GM21737 (cell line): ENCODE measurements at regions not wholly inside any gene's neighbourhood (a gene's known extent, or its start where the extent isn't known, plus 50 kb on each side); places are given as distances from the start of the nearest gene placed in this dataset.

Source experiments
- ATAC-seq: cut with Tn5 transposase; IDR thresholded peaks from one replicate; pipeline ENCODE4 v1.9.1; 2021; ENCODE audit warnings: mild to moderate bottlenecking, moderate library complexity; ENCODE audit not compliant: unreplicated experiment

DNA sequence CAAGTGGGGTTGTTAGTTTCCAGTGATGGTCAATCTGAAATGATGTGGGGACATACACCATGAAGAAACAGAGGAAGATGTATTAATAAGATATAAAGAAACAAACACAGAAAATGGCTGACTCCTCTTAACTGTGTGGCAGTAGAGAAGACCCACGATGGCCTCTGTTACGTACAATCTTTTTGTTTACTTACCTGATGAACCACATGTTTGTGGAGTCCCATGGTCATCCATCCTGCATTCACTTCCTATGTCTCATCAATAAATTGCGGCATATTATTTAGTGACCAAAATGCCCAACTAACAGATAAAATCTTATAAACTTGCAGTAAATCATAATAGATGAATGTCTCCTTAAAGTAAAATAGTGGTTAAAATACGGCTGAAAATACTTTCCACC is 740.1 kb upstream of the LINC00305 start:
- ATAC-seq: no peak

DNA sequence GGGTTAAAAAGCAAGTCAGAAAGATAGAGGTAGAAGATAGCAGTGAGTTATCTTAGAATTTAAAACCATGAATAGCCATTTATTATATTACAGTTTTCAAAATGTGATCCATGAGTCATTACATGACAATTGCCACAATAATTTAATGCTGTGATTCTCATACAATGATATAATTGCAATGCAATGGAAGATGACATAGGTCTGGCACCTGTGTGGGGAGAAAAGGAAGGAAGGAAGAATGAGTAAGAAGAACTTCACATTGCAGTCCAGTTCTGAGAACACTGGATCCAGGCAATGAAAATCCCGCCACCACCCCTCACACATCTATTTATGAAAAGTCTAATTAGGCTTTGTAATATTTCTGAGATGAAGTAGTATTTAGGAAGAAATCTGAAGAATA is 738.1 kb upstream of the LINC00305 start:
- ATAC-seq: no peak

DNA sequence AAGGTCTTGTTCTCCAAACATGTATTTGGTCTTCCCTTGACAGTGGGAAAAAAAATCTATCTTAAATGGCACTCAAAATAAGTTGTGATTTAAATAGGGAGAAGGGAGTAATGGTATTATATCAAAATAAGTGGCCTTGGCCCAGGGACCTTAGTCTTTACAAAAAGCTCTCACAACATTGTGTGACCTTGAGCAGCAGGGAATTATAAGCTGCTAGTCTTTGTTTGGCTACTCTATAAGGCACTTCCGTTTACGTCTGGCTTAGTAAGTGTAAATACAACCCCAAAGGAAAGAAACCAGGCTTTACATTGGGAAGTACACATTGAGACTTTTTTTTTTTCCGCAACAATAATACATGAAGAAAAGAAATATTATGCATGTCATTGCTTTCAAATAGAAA is 734.0 kb upstream of the LINC00305 start:
- no peak for ATAC-seq

DNA sequence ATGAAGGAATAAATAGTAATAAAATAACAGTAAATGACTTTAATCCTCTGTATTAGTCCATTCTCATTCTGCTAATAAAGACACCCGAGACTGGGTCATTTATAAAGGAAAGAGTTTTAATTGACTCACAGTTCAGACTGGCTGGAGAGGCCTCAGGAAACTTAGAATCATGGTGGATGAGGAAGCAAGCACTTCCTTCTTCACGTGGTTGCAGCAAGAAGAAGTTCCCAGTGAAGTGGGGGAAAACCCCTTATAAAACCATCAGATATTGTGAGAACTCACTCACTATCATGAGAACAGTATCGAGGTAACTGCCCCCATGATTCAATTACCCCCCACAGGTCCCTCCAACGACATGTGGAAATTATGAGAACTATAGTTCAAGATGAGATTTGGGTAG is 727.9 kb upstream of the LINC00305 start:
- ATAC-seq: no peak

DNA sequence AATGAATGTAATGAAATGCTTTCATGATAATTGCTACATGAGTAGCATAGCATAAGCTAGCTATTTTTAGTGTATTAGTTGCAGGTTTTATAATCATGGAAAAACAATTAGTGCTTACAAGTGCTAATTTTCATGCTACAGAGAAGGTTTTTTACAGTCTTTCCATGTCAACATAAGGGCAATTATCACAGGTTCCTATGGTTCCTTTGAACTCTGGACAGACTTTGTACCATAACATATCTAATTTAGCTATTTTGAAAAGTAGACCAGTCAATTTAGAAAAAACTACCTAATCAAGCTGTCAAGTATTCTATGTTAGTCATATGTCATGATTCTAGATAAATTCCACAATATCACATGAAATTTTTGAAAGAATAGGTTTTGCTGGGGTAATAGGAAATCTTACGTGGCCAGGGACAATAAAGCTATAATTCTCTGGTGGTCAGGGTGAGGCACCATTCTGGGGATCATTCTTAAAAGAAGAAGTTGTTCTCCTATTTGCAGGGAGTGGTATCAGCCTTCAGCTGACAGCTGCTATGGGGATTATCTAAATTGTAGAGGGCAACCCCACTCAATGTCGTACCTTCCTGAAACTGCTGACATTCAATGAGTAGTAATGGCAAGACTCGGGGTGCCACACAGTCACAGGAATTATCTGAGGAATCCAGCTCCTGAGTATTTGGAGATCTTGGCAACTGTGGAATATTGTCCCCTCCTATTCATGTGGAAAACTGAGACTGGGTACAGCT is 724.0 kb upstream of the LINC00305 start:
- ATAC-seq: no peak

DNA sequence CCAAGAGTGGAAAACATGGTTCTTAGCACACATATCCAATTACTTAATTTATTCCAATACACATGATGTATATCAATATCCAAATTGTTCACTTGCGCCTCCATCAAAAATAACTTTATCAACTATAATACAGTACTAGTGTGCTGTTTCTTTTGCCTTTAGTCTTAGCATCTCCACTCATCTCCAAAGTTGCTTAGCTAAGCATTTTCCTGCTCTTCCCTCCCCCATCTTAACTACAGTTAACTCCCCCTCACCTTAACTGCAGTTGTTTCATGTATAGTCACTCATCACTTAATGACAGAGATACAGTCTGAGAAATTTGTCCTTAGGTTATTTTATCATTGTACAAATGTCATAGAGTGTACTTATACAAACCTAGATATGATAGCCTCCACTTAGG is 705.2 kb upstream of the LINC00305 start:
- no peak for ATAC-seq

DNA sequence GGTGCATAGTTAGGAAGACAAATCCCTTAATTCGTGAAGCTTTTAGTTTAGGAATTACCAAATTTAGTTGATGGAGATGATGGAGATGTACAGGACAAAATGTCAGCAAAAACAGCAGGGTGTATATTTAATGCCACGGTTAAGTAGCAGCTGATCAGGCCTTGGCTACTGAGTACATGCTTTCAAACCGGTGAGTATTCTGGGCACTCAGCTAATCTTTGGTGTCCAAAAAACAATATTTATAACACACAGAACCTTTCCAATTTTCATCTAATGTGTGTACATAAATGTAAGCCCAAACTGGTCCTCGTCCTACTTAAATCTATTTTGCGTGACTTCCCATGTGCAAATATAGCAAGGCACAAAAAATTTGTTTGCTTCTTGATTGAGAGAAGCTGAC is 703.4 kb upstream of the LINC00305 start:
- ATAC-seq: no peak

DNA sequence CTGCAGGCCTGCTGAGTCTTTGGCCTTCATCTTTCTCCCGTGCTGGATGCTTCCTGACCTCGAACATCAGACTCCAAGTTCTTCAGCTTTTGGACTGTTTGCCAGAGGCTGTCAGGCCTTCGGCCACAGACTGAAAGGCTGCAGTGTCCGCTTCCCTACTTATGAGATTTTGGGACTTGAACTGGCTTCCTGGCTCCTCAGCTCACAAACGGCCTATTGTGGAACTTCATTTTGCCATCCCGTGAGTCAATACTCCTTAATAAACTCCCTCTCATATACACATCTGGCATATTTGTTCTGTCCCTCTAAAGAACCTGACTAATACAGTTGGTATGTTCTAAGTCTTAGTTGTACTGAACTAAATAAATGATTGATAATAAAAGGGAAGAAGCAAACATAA is 702.8 kb upstream of the LINC00305 start:
- no peak for ATAC-seq

DNA sequence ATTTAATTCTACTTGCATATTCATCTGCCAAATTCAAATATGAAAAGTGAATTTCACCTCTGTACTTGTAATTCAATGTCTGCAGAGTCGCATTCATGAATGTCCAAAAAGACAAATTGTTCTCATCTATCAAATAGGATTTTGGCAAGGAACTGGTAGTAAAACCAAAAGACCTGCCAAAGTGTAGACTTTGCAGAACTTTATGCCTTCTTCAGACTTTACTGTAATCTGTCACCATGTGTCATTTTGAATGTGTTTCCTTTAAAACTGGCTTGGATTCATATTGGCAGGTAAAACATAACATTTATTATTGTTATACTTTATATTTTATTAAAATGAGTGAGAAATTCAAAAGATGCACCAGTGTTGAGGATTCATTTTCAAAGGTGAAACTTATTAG is 701.9 kb upstream of the LINC00305 start:
- ATAC-seq: no peak

DNA sequence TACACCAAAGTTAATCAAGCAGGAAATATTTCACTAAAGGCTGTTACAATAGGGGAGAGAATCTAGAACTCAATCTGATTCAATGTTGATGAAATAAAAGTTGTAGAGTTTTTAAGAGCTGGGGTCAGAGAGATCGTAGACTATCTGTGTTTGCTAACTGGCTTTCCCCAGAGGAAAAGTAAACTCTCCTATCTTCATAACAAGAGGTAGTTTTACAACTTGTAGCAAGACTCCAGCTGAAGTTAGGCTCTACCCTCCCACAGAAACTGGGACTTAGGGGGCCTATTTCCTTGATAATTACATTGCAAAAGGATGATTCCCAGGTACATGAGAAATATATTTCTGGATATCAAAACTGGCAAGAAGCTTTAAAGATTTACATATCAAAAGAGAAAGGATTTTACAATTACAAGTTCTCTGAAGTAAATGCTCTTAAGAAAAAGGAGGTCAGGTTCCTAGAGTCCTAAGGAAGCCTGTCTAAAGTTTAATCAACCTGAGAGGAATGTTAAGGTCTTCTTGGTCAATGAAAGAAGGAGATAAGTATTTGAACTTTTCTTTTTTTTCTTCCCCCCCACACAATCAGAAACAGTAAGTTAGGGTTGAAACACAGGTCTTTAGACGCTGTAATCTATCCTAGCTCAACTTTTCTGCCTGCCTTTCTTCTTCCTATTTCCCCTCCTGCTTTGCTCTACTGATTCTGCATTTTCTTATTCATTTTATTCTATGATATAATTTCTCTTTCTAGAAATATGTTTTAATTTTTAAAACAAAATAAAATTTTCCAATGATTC is 692.2 kb upstream of the LINC00305 start:
- no peak for ATAC-seq

DNA sequence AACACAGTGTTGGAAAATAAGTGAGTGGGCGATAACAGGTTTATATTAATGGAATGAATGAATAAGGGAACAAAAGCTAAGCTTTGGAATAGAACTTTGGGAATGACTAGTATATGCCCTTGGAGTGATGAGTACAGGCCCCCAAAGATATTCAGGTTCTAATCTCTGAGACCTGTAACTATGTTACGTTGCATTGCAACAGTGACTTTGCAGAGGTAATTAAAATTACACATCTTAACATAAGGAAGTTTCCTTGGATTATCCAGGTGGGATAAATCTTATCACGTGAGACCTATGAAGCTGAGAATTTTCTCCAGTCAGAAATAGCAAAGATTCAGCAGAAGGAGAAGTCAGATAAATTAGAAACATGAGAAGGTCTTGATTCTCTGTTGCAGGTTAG is 661.5 kb upstream of the LINC00305 start:
- ATAC-seq: no peak

DNA sequence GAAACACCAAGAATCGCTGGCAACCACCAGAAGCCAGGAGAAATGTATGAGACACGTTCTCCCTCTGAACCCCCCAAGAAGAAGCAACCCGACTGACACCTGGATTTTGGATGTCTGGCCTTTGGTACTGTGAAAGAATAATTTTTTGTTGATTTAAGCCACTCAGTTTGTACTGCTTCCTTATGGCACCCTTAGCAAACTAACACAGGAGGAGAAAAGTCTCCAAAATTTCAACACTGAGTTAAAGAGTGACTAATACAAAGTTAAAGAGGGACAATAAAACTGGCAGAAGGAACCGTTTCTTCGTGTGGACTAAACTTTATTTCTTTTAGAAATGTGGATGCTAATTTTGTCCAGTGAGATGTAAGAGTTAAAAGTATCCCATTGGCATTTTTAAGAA is 660.9 kb upstream of the LINC00305 start:
- ATAC-seq: no peak

DNA sequence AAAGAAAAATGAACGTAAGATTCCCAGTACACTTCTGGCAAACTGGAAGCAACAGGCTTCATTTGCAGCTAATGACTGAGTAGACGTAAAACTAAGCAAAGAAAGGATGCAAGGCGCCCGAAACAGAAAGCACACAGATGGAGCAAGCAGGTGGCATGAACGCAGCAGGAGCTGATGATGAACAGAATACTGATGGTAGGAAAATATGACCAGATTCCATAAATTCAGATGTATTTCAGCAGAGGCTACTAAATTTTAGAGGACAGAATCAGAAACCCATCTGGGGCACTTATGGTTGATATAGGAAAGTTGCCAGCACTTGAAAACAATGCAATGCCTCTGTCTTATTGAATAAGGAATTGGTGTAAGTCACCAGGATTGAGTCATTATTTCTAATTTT is 658.7 kb upstream of the LINC00305 start:
- ATAC-seq: no peak

DNA sequence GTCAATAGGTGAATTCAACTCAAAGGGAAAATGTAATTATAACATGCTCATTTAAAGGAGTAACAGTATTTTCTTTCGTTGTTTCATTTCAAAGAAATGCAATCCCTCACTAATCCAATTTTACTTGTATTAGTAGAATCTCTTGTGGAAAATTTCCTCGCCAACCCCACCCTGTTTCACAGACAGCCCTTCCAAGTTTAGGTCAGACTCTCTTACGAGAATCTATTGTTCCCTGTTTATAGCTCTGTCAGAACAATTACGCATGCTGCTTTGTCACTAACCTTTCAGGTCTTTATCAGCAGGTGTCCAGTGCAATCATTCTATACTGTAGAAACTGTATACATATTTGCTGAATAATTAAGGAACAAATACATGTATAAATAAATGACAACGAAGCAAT is 657.8 kb upstream of the LINC00305 start:
- ATAC-seq: no peak

DNA sequence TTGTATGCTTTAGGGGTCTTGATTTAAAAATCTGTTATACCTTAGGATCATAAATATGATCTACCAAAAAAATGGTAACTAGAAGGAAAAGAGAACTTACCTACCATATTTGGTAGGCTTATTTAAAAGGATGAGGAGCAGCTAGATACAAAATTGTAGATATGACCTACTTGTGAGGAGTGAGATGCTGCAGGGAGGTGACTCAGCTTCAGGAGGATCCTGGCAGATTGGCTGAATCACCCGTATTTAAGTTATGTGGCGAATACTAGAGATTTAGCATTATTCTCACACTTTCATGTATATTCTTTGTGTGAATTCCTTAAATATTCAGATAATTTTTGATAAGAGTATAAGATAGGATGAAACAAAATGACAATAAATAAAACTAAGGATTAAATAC is 657.3 kb upstream of the LINC00305 start:
- no peak for ATAC-seq

DNA sequence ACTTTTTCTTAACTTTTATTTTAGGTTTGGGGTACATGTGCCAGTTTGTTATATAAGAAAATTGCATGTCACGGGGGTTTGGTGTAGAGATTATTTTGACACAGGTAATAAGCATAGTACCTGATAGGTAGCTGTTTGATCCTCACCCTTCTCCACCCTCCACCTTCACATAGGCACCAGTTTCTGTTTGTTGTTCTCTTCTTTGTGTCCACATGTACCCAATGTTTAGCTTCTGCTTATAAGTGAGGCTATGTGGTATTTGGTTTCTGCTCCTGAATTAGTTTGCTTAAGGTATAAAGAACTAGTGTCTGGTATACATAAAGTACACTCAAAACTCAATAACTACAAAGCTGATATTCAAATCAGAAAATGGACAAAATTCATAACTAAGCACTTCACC is 654.6 kb upstream of the LINC00305 start:
- no peak for ATAC-seq

DNA sequence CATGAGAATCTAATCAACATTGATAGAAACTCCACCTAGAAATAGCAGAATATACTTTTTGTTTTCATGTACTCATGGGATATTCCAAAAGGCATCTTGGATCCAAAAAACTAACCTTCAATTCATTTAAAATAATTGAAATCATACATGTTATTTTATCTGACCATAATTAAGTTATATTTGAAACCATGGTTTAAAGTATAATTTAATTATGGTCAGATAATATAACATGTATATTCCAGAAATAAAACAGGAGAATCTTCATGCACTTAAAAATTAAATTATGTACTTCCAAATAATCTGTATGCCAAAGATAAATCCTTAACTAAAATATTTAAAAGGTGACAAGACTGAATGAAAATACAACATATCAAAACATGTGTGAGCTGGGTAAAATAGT is 651.3 kb upstream of the LINC00305 start:
- ATAC-seq: no peak

DNA sequence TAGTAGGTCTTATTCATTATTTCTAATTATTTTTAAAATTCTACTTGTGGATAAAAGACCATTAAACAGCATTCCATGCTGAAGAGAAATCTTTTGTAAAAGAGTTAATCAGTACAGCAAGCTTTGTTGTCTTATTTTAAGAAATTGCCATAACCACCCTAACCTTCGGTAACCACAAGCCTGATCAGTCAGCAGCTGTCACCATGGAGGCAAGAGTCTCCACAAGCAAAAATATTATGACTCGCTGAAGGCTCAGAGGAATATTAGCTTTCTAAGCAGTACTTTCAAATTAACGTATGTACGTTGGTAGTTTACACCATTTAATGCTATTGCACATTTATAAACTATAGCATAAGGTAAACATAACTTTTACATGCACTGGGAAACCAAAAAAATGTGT is 650.5 kb upstream of the LINC00305 start:
- no peak for ATAC-seq

DNA sequence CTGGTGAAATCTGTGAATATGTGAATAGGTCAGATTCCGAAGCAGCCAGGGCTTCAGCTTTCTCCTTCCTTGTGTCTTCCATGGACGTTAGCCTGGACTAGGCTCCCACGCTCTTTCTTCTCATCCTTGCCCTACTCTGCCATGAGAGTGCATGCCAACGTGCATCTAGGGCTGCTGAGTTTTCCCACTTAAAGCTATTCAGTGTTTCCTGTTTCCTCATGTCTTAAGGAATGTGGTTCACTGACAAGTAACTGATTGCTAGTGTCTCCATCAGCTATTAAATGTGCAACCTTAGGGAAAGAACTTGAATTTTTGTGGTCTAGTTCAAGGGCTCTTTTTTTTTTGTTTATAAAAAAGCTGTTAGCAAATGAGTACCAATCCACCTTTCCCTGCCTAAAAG is 642.3 kb upstream of the LINC00305 start:
- no peak for ATAC-seq

DNA sequence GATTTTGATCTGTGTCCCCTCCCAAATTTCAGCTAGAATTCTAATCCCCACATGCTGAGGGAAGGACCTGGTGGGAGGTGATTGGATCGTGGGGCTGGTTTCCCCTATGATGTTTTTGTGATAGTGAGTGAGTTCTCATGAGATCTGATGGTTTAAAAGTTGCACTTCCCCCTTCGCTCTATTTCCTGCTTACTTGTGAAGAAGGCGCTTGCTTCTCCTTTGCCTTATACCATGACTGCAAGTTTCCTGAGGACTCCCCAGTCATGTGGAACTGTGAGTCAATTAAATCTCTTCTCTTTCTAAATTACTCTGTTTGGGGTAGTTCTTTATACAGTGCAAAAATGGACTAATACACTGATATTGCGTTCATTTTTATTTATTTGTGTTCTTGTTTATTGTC is 636.8 kb upstream of the LINC00305 start:
- no peak for ATAC-seq

DNA sequence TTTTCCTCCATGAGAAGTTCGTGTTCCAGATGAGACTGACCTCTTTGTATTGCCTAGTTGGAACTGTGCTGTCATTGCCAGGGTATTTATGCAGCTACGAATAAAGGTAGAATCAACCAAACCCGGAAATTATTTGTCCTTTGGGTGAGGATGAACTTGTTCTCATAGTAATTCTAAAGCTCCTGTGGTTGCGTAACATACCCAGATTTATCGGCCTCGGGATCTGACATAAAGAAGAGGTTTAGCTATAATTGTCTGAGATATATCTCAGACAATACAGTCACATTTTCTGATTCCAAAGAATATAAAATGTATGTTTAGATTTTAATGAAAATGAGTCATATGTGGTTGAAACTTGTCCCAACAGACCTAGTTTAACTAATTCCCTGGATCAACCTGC is 628.7 kb upstream of the LINC00305 start:
- ATAC-seq: no peak

DNA sequence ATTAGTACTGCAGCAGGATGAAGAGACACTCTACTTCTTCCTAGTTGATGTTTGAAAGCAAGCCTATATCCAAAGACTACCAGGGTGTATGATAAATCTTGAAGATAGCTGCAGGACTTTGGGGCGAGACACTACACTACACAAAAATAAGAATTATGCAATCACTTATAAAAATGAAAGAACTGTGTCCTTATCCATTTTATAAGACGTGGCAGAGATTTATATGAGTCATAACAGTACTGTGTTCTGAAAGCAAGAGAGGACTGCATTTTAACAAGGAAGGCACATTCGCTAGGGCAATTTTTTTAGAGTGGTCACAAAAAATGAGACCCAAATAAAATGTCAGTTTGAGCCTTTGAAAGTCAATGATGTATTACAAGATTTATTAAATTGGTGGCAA is 617.0 kb upstream of the LINC00305 start:
- ATAC-seq: no peak

DNA sequence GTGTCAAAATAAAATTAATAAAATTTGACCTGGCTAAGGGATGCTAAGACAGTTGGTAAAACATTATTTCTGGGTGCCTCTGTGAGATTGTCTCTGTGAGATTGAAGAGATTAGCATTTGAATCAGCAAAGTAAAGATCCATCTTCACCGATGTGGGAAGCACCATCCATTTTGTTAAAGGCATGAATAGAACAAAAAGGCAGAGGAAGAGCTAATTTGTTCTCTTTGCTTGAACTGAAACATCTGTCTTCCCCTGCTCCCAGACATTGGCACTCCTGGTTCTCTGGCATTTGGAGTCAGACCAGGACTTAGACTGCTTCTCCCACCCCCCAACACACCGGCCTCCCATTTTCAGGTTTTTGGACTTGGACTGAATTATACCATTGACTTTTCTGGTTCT is 603.8 kb upstream of the LINC00305 start:
- no peak for ATAC-seq
